ENCODE measurements at regions not wholly inside any gene's neighbourhood (a gene's known extent, or its start where the extent isn't known, plus 50 kb on each side); places are given as distances from the start of the nearest gene placed in this dataset.

GRCh38 chrX:13256603-13257002 lies 63.2 kb downstream of the ATXN3L start:
- no peak overlapping the region for H3K9ac ChIP-seq (ENCODE audit: low read depth in 1 of 2, low read length in 2 of 2)
- H3K4me3 ChIP-seq (ENCODE audit: low read length in 2 of 2) = no peak overlapping the region
- H3K27me3 ChIP-seq (ENCODE audit: control insufficient read depth in 2 of 2, insufficient read depth in 2 of 2, low read length in 2 of 2) = peaks cover 0 to 3% of the 10 kb centered on the region in 2 donors
- no peak overlapping the region for H3K27ac ChIP-seq (ENCODE audit: low read depth in 2 of 2, low read length in 2 of 2)
- H3K4me1 ChIP-seq (ENCODE audit: control insufficient read depth in 2 of 2, insufficient read depth in 2 of 2, low read length in 2 of 2) = peaks cover 0 to 10% of the 10 kb centered on the region in 2 donors
- no peaks in the 10 kb centered on the region for H3K36me3 ChIP-seq (ENCODE audit: control insufficient read depth in 2 of 2, insufficient read depth in 2 of 2, low read length in 2 of 2)
- H3K9me3 ChIP-seq (ENCODE audit: control insufficient read depth in 2 of 2, low read length in 2 of 2) = no peaks in the 10 kb centered on the region

GRCh38 chrX:13254870-13255269 lies 65.0 kb downstream of the ATXN3L start:
- H3K9ac ChIP-seq (ENCODE audit: low read depth in 1 of 2, low read length in 2 of 2) = no peak overlapping the region
- peaks cover 0 to 3% of the 10 kb centered on the region in 2 donors for H3K4me1 ChIP-seq (ENCODE audit: control insufficient read depth in 2 of 2, insufficient read depth in 2 of 2, low read length in 2 of 2)
- H3K27me3 ChIP-seq (ENCODE audit: control insufficient read depth in 2 of 2, insufficient read depth in 2 of 2, low read length in 2 of 2) = peaks cover 0 to 6% of the 10 kb centered on the region in 2 donors
- H3K36me3 ChIP-seq (ENCODE audit: control insufficient read depth in 2 of 2, insufficient read depth in 2 of 2, low read length in 2 of 2) = no peaks in the 10 kb centered on the region
- no peak overlapping the region for H3K27ac ChIP-seq (ENCODE audit: low read depth in 2 of 2, low read length in 2 of 2)
- no peak overlapping the region for H3K4me3 ChIP-seq (ENCODE audit: low read length in 2 of 2)
- H3K9me3 ChIP-seq (ENCODE audit: control insufficient read depth in 2 of 2, low read length in 2 of 2) = no peaks in the 10 kb centered on the region

- H3K9me3 ChIP-seq (ENCODE audit: control insufficient read depth in 2 of 2, low read length in 2 of 2) = no peaks in the 10 kb centered on the region
- H3K36me3 ChIP-seq (ENCODE audit: control insufficient read depth in 2 of 2, insufficient read depth in 2 of 2, low read length in 2 of 2) = no peaks in the 10 kb centered on the region
- no peak overlapping the region for H3K9ac ChIP-seq (ENCODE audit: low read depth in 1 of 2, low read length in 2 of 2)
- H3K4me1 ChIP-seq (ENCODE audit: control insufficient read depth in 2 of 2, insufficient read depth in 2 of 2, low read length in 2 of 2) = peaks cover 0 to 3% of the 10 kb centered on the region in 2 donors
- H3K4me3 ChIP-seq (ENCODE audit: low read length in 2 of 2) = no peak overlapping the region
- peaks cover 0 to 6% of the 10 kb centered on the region in 2 donors for H3K27me3 ChIP-seq (ENCODE audit: control insufficient read depth in 2 of 2, insufficient read depth in 2 of 2, low read length in 2 of 2)
- H3K27ac ChIP-seq (ENCODE audit: low read depth in 2 of 2, low read length in 2 of 2) = peak overlapping the region in 1 of 2 donors; percentile 5
Measured at GRCh38 chrX:13254076-13254785, 65.6 kb downstream of the ATXN3L start.

GRCh38 chrX:13253223-13253622 lies 66.6 kb downstream of the ATXN3L start:
- peaks cover 0 to 4% of the 10 kb centered on the region in 2 donors for H3K27me3 ChIP-seq (ENCODE audit: control insufficient read depth in 2 of 2, insufficient read depth in 2 of 2, low read length in 2 of 2)
- H3K36me3 ChIP-seq (ENCODE audit: control insufficient read depth in 2 of 2, insufficient read depth in 2 of 2, low read length in 2 of 2) = no peaks in the 10 kb centered on the region
- peaks cover 0 to 3% of the 10 kb centered on the region in 2 donors for H3K4me1 ChIP-seq (ENCODE audit: control insufficient read depth in 2 of 2, insufficient read depth in 2 of 2, low read length in 2 of 2)
- H3K9ac ChIP-seq (ENCODE audit: low read depth in 1 of 2, low read length in 2 of 2) = no peak overlapping the region
- no peaks in the 10 kb centered on the region for H3K9me3 ChIP-seq (ENCODE audit: control insufficient read depth in 2 of 2, low read length in 2 of 2)
- H3K27ac ChIP-seq (ENCODE audit: low read depth in 2 of 2, low read length in 2 of 2) = no peak overlapping the region
- H3K4me3 ChIP-seq (ENCODE audit: low read length in 2 of 2) = no peak overlapping the region

- Histone ChIP-seq H3K9me3 (ENCODE audit: control insufficient read depth in 2 of 2, low read length in 2 of 2) (no peaks in the 10 kb centered on the region), H3K9ac (ENCODE audit: low read depth in 1 of 2, low read length in 2 of 2) (no peak overlapping the region), H3K27ac (ENCODE audit: low read depth in 2 of 2, low read length in 2 of 2) (no peak overlapping the region), H3K4me3 (ENCODE audit: low read length in 2 of 2) (no peak overlapping the region), H3K36me3 (ENCODE audit: control insufficient read depth in 2 of 2, insufficient read depth in 2 of 2, low read length in 2 of 2) (no peaks in the 10 kb centered on the region), H3K27me3 (ENCODE audit: control insufficient read depth in 2 of 2, insufficient read depth in 2 of 2, low read length in 2 of 2) (peaks cover 0 to 3% of the 10 kb centered on the region in 2 donors), H3K4me1 (ENCODE audit: control insufficient read depth in 2 of 2, insufficient read depth in 2 of 2, low read length in 2 of 2) (peaks cover 0 to 3% of the 10 kb centered on the region in 2 donors)
Measured at GRCh38 chrX:13252726-13253125, 67.1 kb downstream of the ATXN3L start.

GRCh38 chrX:13250826-13251580 lies 68.8 kb downstream of the ATXN3L start:
- Histone ChIP-seq H3K27me3 (ENCODE audit: control insufficient read depth in 2 of 2, insufficient read depth in 2 of 2, low read length in 2 of 2) (peaks cover 0 to 3% of the 10 kb centered on the region in 2 donors), H3K9me3 (ENCODE audit: control insufficient read depth in 2 of 2, low read length in 2 of 2) (no peaks in the 10 kb centered on the region), H3K27ac (ENCODE audit: low read depth in 2 of 2, low read length in 2 of 2) (peak overlapping the region; percentile 23 to 39), H3K4me1 (ENCODE audit: control insufficient read depth in 2 of 2, insufficient read depth in 2 of 2, low read length in 2 of 2) (no peaks in the 10 kb centered on the region), H3K4me3 (ENCODE audit: low read length in 2 of 2) (no peak overlapping the region), H3K9ac (ENCODE audit: low read depth in 1 of 2, low read length in 2 of 2) (no peak overlapping the region), H3K36me3 (ENCODE audit: control insufficient read depth in 2 of 2, insufficient read depth in 2 of 2, low read length in 2 of 2) (no peaks in the 10 kb centered on the region)

GRCh38 chrX:13248867-13249486 lies 70.9 kb downstream of the ATXN3L start:
- no peaks in the 10 kb centered on the region for H3K4me1 ChIP-seq (ENCODE audit: control insufficient read depth in 2 of 2, insufficient read depth in 2 of 2, low read length in 2 of 2)
- no peaks in the 10 kb centered on the region for H3K36me3 ChIP-seq (ENCODE audit: control insufficient read depth in 2 of 2, insufficient read depth in 2 of 2, low read length in 2 of 2)
- H3K27ac ChIP-seq (ENCODE audit: low read depth in 2 of 2, low read length in 2 of 2) = no peak overlapping the region
- H3K27me3 ChIP-seq (ENCODE audit: control insufficient read depth in 2 of 2, insufficient read depth in 2 of 2, low read length in 2 of 2) = peaks cover under 1 to 3% of the 10 kb centered on the region in 2 donors
- no peak overlapping the region for H3K4me3 ChIP-seq (ENCODE audit: low read length in 2 of 2)
- H3K9me3 ChIP-seq (ENCODE audit: control insufficient read depth in 2 of 2, low read length in 2 of 2) = no peaks in the 10 kb centered on the region
- H3K9ac ChIP-seq (ENCODE audit: low read depth in 1 of 2, low read length in 2 of 2) = no peak overlapping the region

GRCh38 chrX:13239272-13239671 lies 80.6 kb downstream of the ATXN3L start:
- Histone ChIP-seq H3K27me3 (ENCODE audit: control insufficient read depth in 2 of 2, insufficient read depth in 2 of 2, low read length in 2 of 2) (peaks cover 4% of the 10 kb centered on the region in 2 donors), H3K27ac (ENCODE audit: low read depth in 2 of 2, low read length in 2 of 2) (no peak overlapping the region), H3K9ac (ENCODE audit: low read depth in 1 of 2, low read length in 2 of 2) (no peak overlapping the region), H3K4me3 (ENCODE audit: low read length in 2 of 2) (no peak overlapping the region), H3K36me3 (ENCODE audit: control insufficient read depth in 2 of 2, insufficient read depth in 2 of 2, low read length in 2 of 2) (no peaks in the 10 kb centered on the region), H3K4me1 (ENCODE audit: control insufficient read depth in 2 of 2, insufficient read depth in 2 of 2, low read length in 2 of 2) (peaks cover 0 to 7% of the 10 kb centered on the region in 2 donors), H3K9me3 (ENCODE audit: control insufficient read depth in 2 of 2, low read length in 2 of 2) (no peaks in the 10 kb centered on the region)

- Histone ChIP-seq H3K4me1 (ENCODE audit: control insufficient read depth in 2 of 2, insufficient read depth in 2 of 2, low read length in 2 of 2) (peaks cover 0 to 7% of the 10 kb centered on the region in 2 donors), H3K36me3 (ENCODE audit: control insufficient read depth in 2 of 2, insufficient read depth in 2 of 2, low read length in 2 of 2) (no peaks in the 10 kb centered on the region), H3K9ac (ENCODE audit: low read depth in 1 of 2, low read length in 2 of 2) (no peak overlapping the region), H3K27ac (ENCODE audit: low read depth in 2 of 2, low read length in 2 of 2) (peak overlapping the region in 1 of 2 donors; percentile 56), H3K4me3 (ENCODE audit: low read length in 2 of 2) (no peak overlapping the region), H3K27me3 (ENCODE audit: control insufficient read depth in 2 of 2, insufficient read depth in 2 of 2, low read length in 2 of 2) (peaks cover 0 to 4% of the 10 kb centered on the region in 2 donors), H3K9me3 (ENCODE audit: control insufficient read depth in 2 of 2, low read length in 2 of 2) (no peaks in the 10 kb centered on the region)
Measured at GRCh38 chrX:13235930-13236329, 83.9 kb downstream of the ATXN3L start.

- Histone ChIP-seq H3K27me3 (ENCODE audit: control insufficient read depth in 2 of 2, insufficient read depth in 2 of 2, low read length in 2 of 2) (no peaks in the 10 kb centered on the region), H3K27ac (ENCODE audit: low read depth in 2 of 2, low read length in 2 of 2) (no peak overlapping the region), H3K9ac (ENCODE audit: low read depth in 1 of 2, low read length in 2 of 2) (no peak overlapping the region), H3K4me3 (ENCODE audit: low read length in 2 of 2) (no peak overlapping the region), H3K4me1 (ENCODE audit: control insufficient read depth in 2 of 2, insufficient read depth in 2 of 2, low read length in 2 of 2) (peaks cover 0 to 7% of the 10 kb centered on the region in 2 donors), H3K36me3 (ENCODE audit: control insufficient read depth in 2 of 2, insufficient read depth in 2 of 2, low read length in 2 of 2) (no peaks in the 10 kb centered on the region), H3K9me3 (ENCODE audit: control insufficient read depth in 2 of 2, low read length in 2 of 2) (no peaks in the 10 kb centered on the region)
Measured at GRCh38 chrX:13232484-13232883, 87.4 kb downstream of the ATXN3L start.
